ENCODE measurements at regions not wholly inside any gene's neighbourhood (a gene's known extent, or its start where the extent isn't known, plus 50 kb on each side); places are given as distances from the start of the nearest gene placed in this dataset.
A peak's percentile ranks its signal among the peaks of the same experiment; 100 is the strongest.

GRCh38 chr1:218823291-218823900 is 350.3 kb upstream of the LYPLAL1 start:
- DNase-seq (ENCODE audit: low read depth), result peak; percentile 58

- DNase-seq (ENCODE audit: low read depth), result no peak
Observed at GRCh38 chr1:218827486-218827885, 346.2 kb upstream of the LYPLAL1 start.

GRCh38 chr1:218828125-218828650 is 345.5 kb upstream of the LYPLAL1 start:
- DNase-seq (ENCODE audit: low read depth), result no peak

GRCh38 chr1:218829097-218829496 is 344.6 kb upstream of the LYPLAL1 start:
- DNase-seq (ENCODE audit: low read depth), result no peak

GRCh38 chr1:218835609-218836008 is 338.1 kb upstream of the LYPLAL1 start:
- no peak for DNase-seq (ENCODE audit: low read depth)

GRCh38 chr1:218836264-218836663 is 337.4 kb upstream of the LYPLAL1 start:
- no peak for DNase-seq (ENCODE audit: low read depth)

GRCh38 chr1:218837051-218837450 is 336.6 kb upstream of the LYPLAL1 start:
- no peak for DNase-seq (ENCODE audit: low read depth)

- no peak for DNase-seq (ENCODE audit: low read depth)
Observed at GRCh38 chr1:218845589-218845988, 328.1 kb upstream of the LYPLAL1 start.

GRCh38 chr1:218846181-218846580 is 327.5 kb upstream of the LYPLAL1 start:
- no peak for DNase-seq (ENCODE audit: low read depth)

GRCh38 chr1:218847089-218847768 is 326.4 kb upstream of the LYPLAL1 start:
- no peak for DNase-seq (ENCODE audit: low read depth)

- DNase-seq (ENCODE audit: low read depth), result no peak
Observed at GRCh38 chr1:218848009-218848408, 325.7 kb upstream of the LYPLAL1 start.

GRCh38 chr1:218850367-218850766 is 323.3 kb upstream of the LYPLAL1 start:
- DNase-seq (ENCODE audit: low read depth), result no peak

- DNase-seq (ENCODE audit: low read depth), result peak; percentile 12
Observed at GRCh38 chr1:218851586-218851985, 322.1 kb upstream of the LYPLAL1 start.

GRCh38 chr1:218852527-218852926 is 321.2 kb upstream of the LYPLAL1 start:
- DNase-seq (ENCODE audit: low read depth), result no peak

- DNase-seq (ENCODE audit: low read depth), result no peak
Observed at GRCh38 chr1:218863987-218864386, 309.7 kb upstream of the LYPLAL1 start.

GRCh38 chr1:218865591-218865990 is 308.1 kb upstream of the LYPLAL1 start:
- peak; percentile 11 for DNase-seq (ENCODE audit: low read depth)

GRCh38 chr1:218866507-218866906 is 307.2 kb upstream of the LYPLAL1 start:
- DNase-seq (ENCODE audit: low read depth), result no peak

- DNase-seq (ENCODE audit: low read depth), result no peak
Observed at GRCh38 chr1:218867066-218867465, 306.6 kb upstream of the LYPLAL1 start.

GRCh38 chr1:218867941-218868626 is 305.6 kb upstream of the LYPLAL1 start:
- DNase-seq (ENCODE audit: low read depth), result peak; percentile 12

GRCh38 chr1:218869276-218869675 is 304.4 kb upstream of the LYPLAL1 start:
- no peak for DNase-seq (ENCODE audit: low read depth)

- DNase-seq (ENCODE audit: low read depth), result no peak
Observed at GRCh38 chr1:218872026-218872425, 301.7 kb upstream of the LYPLAL1 start.

GRCh38 chr1:218872928-218873327 is 300.8 kb upstream of the LYPLAL1 start:
- DNase-seq (ENCODE audit: low read depth), result no peak

- no peak for DNase-seq (ENCODE audit: low read depth)
Observed at GRCh38 chr1:218874313-218874712, 299.4 kb upstream of the LYPLAL1 start.
